Fibroblast of lung (primary cell): ENCODE measurements at regions not wholly inside any gene's neighbourhood (a gene's known extent, or its start where the extent isn't known, plus 50 kb on each side); places are given as distances from the start of the nearest gene placed in this dataset.

Experiments
- DNase-seq, 2 donors: peaks; one replicate each; pipeline versions ENCODE4 v3.0.0 to v3.0.0-alpha.2; 2010; ENCODE audit warnings: low read depth in 2 of 2
- H2AFZ ChIP-seq: 2 replicates; pipeline ENCODE4 v1.5.1; 2012; ENCODE audit warnings: low read length, control low read depth, inconsistent platforms
- H3K27ac ChIP-seq: 2 replicates; pipeline ENCODE4 v1.5.1; 2011; ENCODE audit warnings: low read length, control low read depth; ENCODE audit not compliant: insufficient read depth
- H3K27me3 ChIP-seq: 2 replicates; pipeline ENCODE4 v1.5.1; 2011; ENCODE audit warnings: mild to moderate bottlenecking, low read length; ENCODE audit not compliant: control insufficient read depth, insufficient read depth
- H3K36me3 ChIP-seq: 2 replicates; pipeline ENCODE4 v1.5.1; 2011; ENCODE audit warnings: low read length; ENCODE audit not compliant: control insufficient read depth, insufficient read depth
- H3K4me1 ChIP-seq: 2 replicates; pipeline ENCODE4 v1.5.1; 2011; ENCODE audit warnings: low read length; ENCODE audit not compliant: control insufficient read depth, insufficient read depth; ENCODE audit errors: extremely low read depth
- H3K4me2 ChIP-seq: 2 replicates; pipeline ENCODE4 v1.5.1; 2011; ENCODE audit warnings: low read length, control low read depth; ENCODE audit not compliant: insufficient read depth; ENCODE audit errors: extremely low read depth
- H3K4me3 ChIP-seq, 4 experiments: fragments of 200-600 bp in 1 of 4; sonication (generic) in 1 of 4; replicated peaks in 1 of 4; 2 replicates each; pipeline ENCODE4 v1.5.1; 2011 to 2016; ENCODE audit warnings: low read length in 4 of 4, low read depth in 3 of 4, mild to moderate bottlenecking in 3 of 4, control low read depth in 2 of 4, inconsistent platforms in 1 of 4, mixed read lengths in 1 of 4; ENCODE audit not compliant: insufficient read depth in 1 of 4; ENCODE audit errors: control extremely low read depth in 1 of 4
- H3K79me2 ChIP-seq: 2 replicates; pipeline ENCODE4 v1.5.1; 2012; ENCODE audit warnings: mild to moderate bottlenecking, low read length, inconsistent platforms; ENCODE audit not compliant: control insufficient read depth, insufficient read depth
- H3K9ac ChIP-seq: 2 replicates; pipeline ENCODE4 v1.5.1; 2011; ENCODE audit warnings: mild to moderate bottlenecking, low read length, control low read depth; ENCODE audit not compliant: insufficient read depth
- H3K9me3 ChIP-seq: 2 replicates; pipeline ENCODE4 v1.5.1; 2012; ENCODE audit warnings: low read depth, low read length; ENCODE audit not compliant: control insufficient read depth, insufficient read depth
- H4K20me1 ChIP-seq: 2 replicates; pipeline ENCODE4 v1.5.1; 2011; ENCODE audit warnings: low read length; ENCODE audit not compliant: control insufficient read depth, insufficient read depth; ENCODE audit errors: extremely low read depth
- EZH2 ChIP-seq: IDR thresholded peaks from 2 replicates; pipeline ENCODE4 v1.5.1; 2012; ENCODE audit warnings: low read length, control low read depth, mild to moderate bottlenecking; ENCODE audit errors: missing control alignments
- TF ChIP-seq, protein P1 (sequence below), 2 donors: IDR thresholded peaks in 1 of 2; conservative IDR thresholded peaks in 1 of 2; 1 replicate in 1 of 2; 2 replicates in 1 of 2; pipeline ENCODE4 v1.5.1; 2011 to 2012; ENCODE audit warnings: low read length in 2 of 2, control low read depth in 1 of 2, inconsistent platforms in 1 of 2, low read depth in 1 of 2, mild to moderate bottlenecking in 1 of 2

GRCh38 chr6:16930432-16930831 is 169.2 kb upstream of the ATXN1 start:
- no peaks in the 10 kb centered on the region for H3K79me2 ChIP-seq
- H3K27me3 ChIP-seq: no peaks in the 10 kb centered on the region
- H3K4me2 ChIP-seq: no peak overlapping the region
- peaks cover 4% of the 10 kb centered on the region for H3K4me1 ChIP-seq
- no peak overlapping the region for H2AFZ ChIP-seq
- no peaks in the 10 kb centered on the region for H3K36me3 ChIP-seq
- H3K9ac ChIP-seq: no peak overlapping the region
- no peaks in the 10 kb centered on the region for H4K20me1 ChIP-seq
- no peak for DNase-seq
- no peaks in the 10 kb centered on the region for H3K9me3 ChIP-seq
- TF ChIP-seq, protein P1, sequence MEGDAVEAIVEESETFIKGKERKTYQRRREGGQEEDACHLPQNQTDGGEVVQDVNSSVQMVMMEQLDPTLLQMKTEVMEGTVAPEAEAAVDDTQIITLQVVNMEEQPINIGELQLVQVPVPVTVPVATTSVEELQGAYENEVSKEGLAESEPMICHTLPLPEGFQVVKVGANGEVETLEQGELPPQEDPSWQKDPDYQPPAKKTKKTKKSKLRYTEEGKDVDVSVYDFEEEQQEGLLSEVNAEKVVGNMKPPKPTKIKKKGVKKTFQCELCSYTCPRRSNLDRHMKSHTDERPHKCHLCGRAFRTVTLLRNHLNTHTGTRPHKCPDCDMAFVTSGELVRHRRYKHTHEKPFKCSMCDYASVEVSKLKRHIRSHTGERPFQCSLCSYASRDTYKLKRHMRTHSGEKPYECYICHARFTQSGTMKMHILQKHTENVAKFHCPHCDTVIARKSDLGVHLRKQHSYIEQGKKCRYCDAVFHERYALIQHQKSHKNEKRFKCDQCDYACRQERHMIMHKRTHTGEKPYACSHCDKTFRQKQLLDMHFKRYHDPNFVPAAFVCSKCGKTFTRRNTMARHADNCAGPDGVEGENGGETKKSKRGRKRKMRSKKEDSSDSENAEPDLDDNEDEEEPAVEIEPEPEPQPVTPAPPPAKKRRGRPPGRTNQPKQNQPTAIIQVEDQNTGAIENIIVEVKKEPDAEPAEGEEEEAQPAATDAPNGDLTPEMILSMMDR (conservative IDR thresholded peaks at IDR 0.05 in 1 of 2, IDR thresholded peaks at IDR 0.05 in 1 of 2; ENCODE audit: low read depth in 1 of 2, low read length in 2 of 2): no peak
- TF ChIP-seq EZH2: no peak
- H3K27ac ChIP-seq: peak overlapping the region; percentile 60
- H3K4me3 ChIP-seq: no peak overlapping the region

GRCh38 chr6:16929809-16930208 is 168.5 kb upstream of the ATXN1 start:
- no peaks in the 10 kb centered on the region for H3K27me3 ChIP-seq
- peak overlapping the region; percentile 75 for H3K27ac ChIP-seq
- H3K4me2 ChIP-seq: peak overlapping the region; percentile 8
- H3K4me1 ChIP-seq: peaks cover 4% of the 10 kb centered on the region
- H3K9me3 ChIP-seq: no peaks in the 10 kb centered on the region
- no peak overlapping the region for H2AFZ ChIP-seq
- no peak overlapping the region for H3K4me3 ChIP-seq
- H4K20me1 ChIP-seq: no peaks in the 10 kb centered on the region
- no peaks in the 10 kb centered on the region for H3K36me3 ChIP-seq
- peak; percentile 97 to 99 for DNase-seq
- H3K9ac ChIP-seq: no peak overlapping the region
- TF ChIP-seq, protein P1 (conservative IDR thresholded peaks at IDR 0.05 in 1 of 2, IDR thresholded peaks at IDR 0.05 in 1 of 2; ENCODE audit: low read depth in 1 of 2, low read length in 2 of 2): no peak
- no peak for TF ChIP-seq EZH2
- no peaks in the 10 kb centered on the region for H3K79me2 ChIP-seq

- H3K4me2 ChIP-seq: no peak overlapping the region
- no peak for TF ChIP-seq EZH2
- TF ChIP-seq, protein P1 (conservative IDR thresholded peaks at IDR 0.05 in 1 of 2, IDR thresholded peaks at IDR 0.05 in 1 of 2; ENCODE audit: low read depth in 1 of 2, low read length in 2 of 2): no peak
- H3K79me2 ChIP-seq: no peaks in the 10 kb centered on the region
- H3K36me3 ChIP-seq: no peaks in the 10 kb centered on the region
- H2AFZ ChIP-seq: no peak overlapping the region
- H3K9me3 ChIP-seq: no peaks in the 10 kb centered on the region
- peaks cover 4% of the 10 kb centered on the region for H3K4me1 ChIP-seq
- no peaks in the 10 kb centered on the region for H3K27me3 ChIP-seq
- H4K20me1 ChIP-seq: no peaks in the 10 kb centered on the region
- H3K27ac ChIP-seq: no peak overlapping the region
- H3K9ac ChIP-seq: no peak overlapping the region
- H3K4me3 ChIP-seq: no peak overlapping the region
- no peak for DNase-seq
Observed at GRCh38 chr6:16928387-16928786, 167.1 kb upstream of the ATXN1 start.
